ENCODE measurements at regions not wholly inside any gene's neighbourhood (a gene's known extent, or its start where the extent isn't known, plus 50 kb on each side); places are given as distances from the start of the nearest gene placed in this dataset.
"Not testable (repeated sequence)": the region's sequence is repeated elsewhere in the genome, so short reads cannot be mapped to it uniquely, and the experiment has no call there.

DNA sequence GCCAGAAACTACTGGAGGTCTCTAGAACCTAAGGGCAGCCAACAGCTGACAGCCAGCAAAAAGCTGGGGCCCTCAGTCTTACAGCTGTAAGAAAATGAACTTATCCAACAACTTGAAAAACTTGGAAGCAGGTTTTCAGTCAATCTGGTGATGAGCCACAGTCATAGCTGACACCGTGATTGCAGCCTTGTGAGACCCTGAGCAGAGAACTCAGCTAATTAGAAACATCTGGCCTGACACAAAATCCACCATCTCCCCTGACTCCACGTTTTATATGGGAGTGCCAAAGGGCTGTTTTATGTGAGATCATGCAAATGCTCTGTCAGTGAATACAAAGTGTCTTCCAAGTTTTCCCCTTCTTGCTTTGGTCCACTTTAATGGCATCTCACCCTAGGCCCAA lies 198.8 kb upstream of the DCAF8L1 start:
- TF ChIP-seq SUZ12 (IDR thresholded peaks at IDR 0.05), result no peak
- no peak for TF ChIP-seq BHLHE40 (IDR thresholded peaks at IDR 0.05; ENCODE audit: borderline replicate concordance)
- TF ChIP-seq CTBP1 (IDR thresholded peaks at IDR 0.05; ENCODE audit: borderline replicate concordance), result no peak
- TF ChIP-seq HDGF (IDR thresholded peaks at IDR 0.05; ENCODE audit: borderline replicate concordance), result no peak
- TF ChIP-seq L3MBTL2 (conservative IDR thresholded peaks at IDR 0.05), result no peak
- no peak for TF ChIP-seq FOXK2 (IDR thresholded peaks at IDR 0.05)
- TF ChIP-seq FOXA1 (IDR thresholded peaks at IDR 0.05), result no peak
- TF ChIP-seq, protein P1, sequence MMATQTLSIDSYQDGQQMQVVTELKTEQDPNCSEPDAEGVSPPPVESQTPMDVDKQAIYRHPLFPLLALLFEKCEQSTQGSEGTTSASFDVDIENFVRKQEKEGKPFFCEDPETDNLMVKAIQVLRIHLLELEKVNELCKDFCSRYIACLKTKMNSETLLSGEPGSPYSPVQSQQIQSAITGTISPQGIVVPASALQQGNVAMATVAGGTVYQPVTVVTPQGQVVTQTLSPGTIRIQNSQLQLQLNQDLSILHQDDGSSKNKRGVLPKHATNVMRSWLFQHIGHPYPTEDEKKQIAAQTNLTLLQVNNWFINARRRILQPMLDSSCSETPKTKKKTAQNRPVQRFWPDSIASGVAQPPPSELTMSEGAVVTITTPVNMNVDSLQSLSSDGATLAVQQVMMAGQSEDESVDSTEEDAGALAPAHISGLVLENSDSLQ (IDR thresholded peaks at IDR 0.05), result no peak
- TF ChIP-seq SP1 (IDR thresholded peaks at IDR 0.05), result no peak
- no peak for TF ChIP-seq ARNT (IDR thresholded peaks at IDR 0.05)
- no peak for TF ChIP-seq NFRKB (IDR thresholded peaks at IDR 0.05)
- ChIA-PET POLR2A (no interaction called here), CTCF (no interaction called here)
- no peak for DNase-seq (ENCODE audit: extremely low spot score)

GRCh38 chrX:28178206-28178605 lies 197.0 kb upstream of the DCAF8L1 start:
- ChIA-PET POLR2A (no interaction called here), CTCF (no interaction called here)
- TF ChIP-seq L3MBTL2 (conservative IDR thresholded peaks at IDR 0.05), result no peak
- TF ChIP-seq SP1 (IDR thresholded peaks at IDR 0.05), result no peak
- no peak for TF ChIP-seq TARDBP (IDR thresholded peaks at IDR 0.05)
- TF ChIP-seq ARNT (IDR thresholded peaks at IDR 0.05), result no peak
- TF ChIP-seq ZNF384 (IDR thresholded peaks at IDR 0.05), result no peak
- TF ChIP-seq SUZ12 (IDR thresholded peaks at IDR 0.05), result no peak
- no peak for TF ChIP-seq CTBP1 (IDR thresholded peaks at IDR 0.05; ENCODE audit: borderline replicate concordance)
- TF ChIP-seq ELF4 (IDR thresholded peaks at IDR 0.05), result no peak
- no peak for TF ChIP-seq HDGF (IDR thresholded peaks at IDR 0.05; ENCODE audit: borderline replicate concordance)
- TF ChIP-seq FOXA1 (IDR thresholded peaks at IDR 0.05), result no peak
- TF ChIP-seq FOXK2 (IDR thresholded peaks at IDR 0.05), result no peak
- TF ChIP-seq, protein P1 (IDR thresholded peaks at IDR 0.05), result no peak
- TF ChIP-seq BHLHE40 (IDR thresholded peaks at IDR 0.05; ENCODE audit: borderline replicate concordance), result no peak
- no peak for TF ChIP-seq LEF1 (IDR thresholded peaks at IDR 0.05; ENCODE audit: borderline replicate concordance)
- no peak for TF ChIP-seq NFRKB (IDR thresholded peaks at IDR 0.05)
- no peak for TF ChIP-seq FOXM1 (IDR thresholded peaks at IDR 0.05; ENCODE audit: borderline replicate concordance)
- DNase-seq (ENCODE audit: extremely low spot score), result no peak

- TF ChIP-seq, protein P1 (IDR thresholded peaks at IDR 0.05), result no peak
- TF ChIP-seq ELF4 (IDR thresholded peaks at IDR 0.05), result no peak
- no peak for TF ChIP-seq NFRKB (IDR thresholded peaks at IDR 0.05)
- TF ChIP-seq BHLHE40 (IDR thresholded peaks at IDR 0.05; ENCODE audit: borderline replicate concordance), result no peak
- TF ChIP-seq L3MBTL2 (conservative IDR thresholded peaks at IDR 0.05), result no peak
- TF ChIP-seq FOXA1 (IDR thresholded peaks at IDR 0.05), result no peak
- TF ChIP-seq CTBP1 (IDR thresholded peaks at IDR 0.05; ENCODE audit: borderline replicate concordance), result no peak
- TF ChIP-seq SP1 (IDR thresholded peaks at IDR 0.05), result no peak
- TF ChIP-seq TARDBP (IDR thresholded peaks at IDR 0.05), result no peak
- no peak for TF ChIP-seq HDGF (IDR thresholded peaks at IDR 0.05; ENCODE audit: borderline replicate concordance)
- no peak for TF ChIP-seq LEF1 (IDR thresholded peaks at IDR 0.05; ENCODE audit: borderline replicate concordance)
- ChIA-PET CTCF (no interaction called here), POLR2A (no interaction called here)
- DNase-seq (ENCODE audit: extremely low spot score), result peak; percentile 35
These were observed 196.0 kb upstream of the DCAF8L1 start for GRCh38 chrX:28177202-28177601.

GRCh38 chrX:28170713-28171112 lies 189.5 kb upstream of the DCAF8L1 start:
- DNase-seq (ENCODE audit: extremely low spot score), result no peak
- ChIA-PET CTCF (no interaction called here), POLR2A (no interaction called here)
- no peak for TF ChIP-seq NFRKB (IDR thresholded peaks at IDR 0.05)
- TF ChIP-seq FOXM1 (IDR thresholded peaks at IDR 0.05; ENCODE audit: borderline replicate concordance), result no peak
- no peak for TF ChIP-seq L3MBTL2 (conservative IDR thresholded peaks at IDR 0.05)
- no peak for TF ChIP-seq BHLHE40 (IDR thresholded peaks at IDR 0.05; ENCODE audit: borderline replicate concordance)
- no peak for TF ChIP-seq HDGF (IDR thresholded peaks at IDR 0.05; ENCODE audit: borderline replicate concordance)
- TF ChIP-seq ARNT (IDR thresholded peaks at IDR 0.05), result no peak
- no peak for TF ChIP-seq CTBP1 (IDR thresholded peaks at IDR 0.05; ENCODE audit: borderline replicate concordance)

- ChIA-PET POLR2A (no interaction called here), CTCF (no interaction called here)
- no peak for DNase-seq (ENCODE audit: extremely low spot score)
- TF ChIP-seq SUZ12 (IDR thresholded peaks at IDR 0.05) (no peak), FOXK2 (IDR thresholded peaks at IDR 0.05) (no peak), FOXA1 (IDR thresholded peaks at IDR 0.05) (no peak), L3MBTL2 (conservative IDR thresholded peaks at IDR 0.05) (no peak), SP1 (IDR thresholded peaks at IDR 0.05) (no peak), LEF1 (IDR thresholded peaks at IDR 0.05; ENCODE audit: borderline replicate concordance) (no peak), TARDBP (IDR thresholded peaks at IDR 0.05) (no peak), HDGF (IDR thresholded peaks at IDR 0.05; ENCODE audit: borderline replicate concordance) (no peak), ELF4 (IDR thresholded peaks at IDR 0.05) (no peak), BHLHE40 (IDR thresholded peaks at IDR 0.05; ENCODE audit: borderline replicate concordance) (no peak), ZNF384 (IDR thresholded peaks at IDR 0.05) (no peak), CTBP1 (IDR thresholded peaks at IDR 0.05; ENCODE audit: borderline replicate concordance) (no peak), NFRKB (IDR thresholded peaks at IDR 0.05) (no peak), ARNT (IDR thresholded peaks at IDR 0.05) (no peak), FOXM1 (IDR thresholded peaks at IDR 0.05; ENCODE audit: borderline replicate concordance) (no peak)
- TF ChIP-seq, protein P1 (IDR thresholded peaks at IDR 0.05), result no peak
These were observed 176.9 kb upstream of the DCAF8L1 start for GRCh38 chrX:28158019-28158777.

DNA sequence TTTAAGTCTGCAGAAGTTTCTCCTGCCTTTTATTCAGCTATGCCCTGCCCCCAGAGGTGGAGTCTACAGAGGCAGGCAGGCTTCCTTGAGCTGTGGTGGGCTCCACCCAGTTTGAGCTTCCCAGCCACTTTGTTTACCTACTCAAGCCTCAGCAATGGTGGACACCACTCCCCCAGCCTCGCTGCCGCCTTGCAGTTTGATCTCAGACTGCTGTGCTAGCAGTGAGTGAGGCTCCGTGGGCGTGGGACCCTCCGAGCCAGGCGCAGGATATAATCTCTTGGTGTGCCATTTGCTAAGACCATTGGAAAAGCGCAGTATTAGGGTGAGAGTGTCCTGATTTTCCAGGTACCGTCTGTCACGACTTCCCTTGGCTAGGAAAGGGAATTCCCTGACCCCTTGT lies 171.0 kb upstream of the DCAF8L1 start:
- CTCF ChIA-PET; POLR2A ChIA-PET; DNase-seq (ENCODE audit: extremely low spot score): not testable (repeated sequence)

Data from HEK293T (cell line).